Calu3 (cell line): ENCODE measurements at regions not wholly inside any gene's neighbourhood (a gene's known extent, or its start where the extent isn't known, plus 50 kb on each side); places are given as distances from the start of the nearest gene placed in this dataset.
"Not testable (repeated sequence)": the region's sequence is repeated elsewhere in the genome, so short reads cannot be mapped to it uniquely, and the experiment has no call there.

ENCODE experiments used
- BruUV-seq: library from RNA; stranded (reverse); fragments of 400-500 nt; replicated peaks from 2 replicates; lab custom pipeline; 2021; lab: Mats Ljungman, UMichigan
- CTCF ChIA-PET: fragments of 300-600 bp; sonication (Branson Sonifier 250); formaldehyde crosslinking; loops from one replicate; lab custom pipeline; 2022; ENCODE audit warnings: antibody characterized with exemption; lab: Charles Lee
- DNase-seq: peaks from one replicate; pipeline ENCODE4 v3.0.0; 2022
- H3K27ac Mint-ChIP-seq: one replicate; pipeline ENCODE4 v1.8.0; 2022; ENCODE audit warnings: mixed read lengths; ENCODE audit not compliant: unreplicated experiment
- H3K27me3 Mint-ChIP-seq: one replicate; pipeline ENCODE4 v1.8.0; 2022; ENCODE audit warnings: mixed read lengths; ENCODE audit not compliant: unreplicated experiment
- H3K36me3 Mint-ChIP-seq: one replicate; pipeline ENCODE4 v1.8.0; 2022; ENCODE audit warnings: mild to moderate bottlenecking, moderate library complexity, mixed read lengths; ENCODE audit not compliant: insufficient read depth, unreplicated experiment
- H3K4me1 Mint-ChIP-seq: one replicate; pipeline ENCODE4 v1.8.0; 2022; ENCODE audit warnings: mild to moderate bottlenecking, low read depth, mixed read lengths; ENCODE audit not compliant: unreplicated experiment
- H3K4me3 Mint-ChIP-seq: one replicate; pipeline ENCODE4 v1.8.0; 2022; ENCODE audit warnings: mild to moderate bottlenecking, low read depth, moderate library complexity, mixed read lengths; ENCODE audit not compliant: unreplicated experiment
- H3K9me3 Mint-ChIP-seq: one replicate; pipeline ENCODE4 v1.8.0; 2022; ENCODE audit warnings: low read depth, mixed read lengths; ENCODE audit not compliant: unreplicated experiment
- CTCF ChIP-seq: fragments of 200-600 bp; IDR thresholded peaks from one replicate; pipeline ENCODE4 v1.8.0; 2022; ENCODE audit warnings: antibody characterized with exemption; ENCODE audit not compliant: unreplicated experiment
- intact Hi-C: fragments of 100-400 bp; cut with micrococcal nuclease; formaldehyde crosslinking; loops from one replicate; pipeline ENCODE4 v1.10.0; 2022; ENCODE audit not compliant: unreplicated experiment

GRCh38 chr4:30122711-30123110 lies 597.5 kb upstream of the PCDH7 start:
- no peak for TF ChIP-seq CTCF
- BruUV-seq, result no TSS peak
- Mint-ChIP-seq H3K4me3 (no peak overlapping the region), H3K27me3 (no peaks in the 10 kb centered on the region), H3K4me1 (no peaks in the 10 kb centered on the region), H3K36me3 (no peaks in the 10 kb centered on the region), H3K27ac (no peak overlapping the region), H3K9me3 (peaks cover 3% of the 10 kb centered on the region)
- intact Hi-C loops, result no loop called here
- DNase-seq, result no peak
- CTCF ChIA-PET, result no interaction called here

GRCh38 chr4:30124621-30125020 lies 595.5 kb upstream of the PCDH7 start:
- H3K4me3 Mint-ChIP-seq, CTCF ChIA-PET, H3K36me3 Mint-ChIP-seq, H3K27ac Mint-ChIP-seq, H3K27me3 Mint-ChIP-seq, H3K4me1 Mint-ChIP-seq, BruUV-seq, DNase-seq, intact Hi-C loops, H3K9me3 Mint-ChIP-seq: not testable (repeated sequence)

- Mint-ChIP-seq H3K4me3 (no peak overlapping the region), H3K9me3 (peaks cover 5% of the 10 kb centered on the region), H3K27ac (no peak overlapping the region), H3K36me3 (no peaks in the 10 kb centered on the region), H3K4me1 (no peaks in the 10 kb centered on the region), H3K27me3 (no peaks in the 10 kb centered on the region)
- intact Hi-C loops, result no loop called here
- TF ChIP-seq CTCF, result no peak
- BruUV-seq, result no TSS peak
- DNase-seq, result no peak
- CTCF ChIA-PET, result no interaction called here
Measured at GRCh38 chr4:30125868-30126267, 594.3 kb upstream of the PCDH7 start.

GRCh38 chr4:30126351-30126750 lies 593.8 kb upstream of the PCDH7 start:
- H3K36me3 Mint-ChIP-seq, result no peaks in the 10 kb centered on the region
- CTCF ChIA-PET, result no interaction called here
- TF ChIP-seq CTCF, result no peak
- H3K4me3 Mint-ChIP-seq, result no peak overlapping the region
- H3K27ac Mint-ChIP-seq, result no peak overlapping the region
- BruUV-seq, result no TSS peak
- no peak for DNase-seq
- H3K9me3 Mint-ChIP-seq, result peaks cover 5% of the 10 kb centered on the region
- intact Hi-C loops, result no loop called here
- no peaks in the 10 kb centered on the region for H3K27me3 Mint-ChIP-seq
- no peaks in the 10 kb centered on the region for H3K4me1 Mint-ChIP-seq

GRCh38 chr4:30148828-30149227 lies 571.3 kb upstream of the PCDH7 start:
- DNase-seq, CTCF ChIA-PET, BruUV-seq, H3K27ac Mint-ChIP-seq, H3K36me3 Mint-ChIP-seq, H3K4me1 Mint-ChIP-seq, intact Hi-C loops, H3K27me3 Mint-ChIP-seq, H3K4me3 Mint-ChIP-seq: not testable (repeated sequence)
- peaks cover 19% of the 10 kb centered on the region for H3K9me3 Mint-ChIP-seq

GRCh38 chr4:30149539-30149938 lies 570.6 kb upstream of the PCDH7 start:
- DNase-seq, H3K4me1 Mint-ChIP-seq, H3K27me3 Mint-ChIP-seq, BruUV-seq, H3K27ac Mint-ChIP-seq, intact Hi-C loops, H3K36me3 Mint-ChIP-seq, CTCF ChIA-PET, H3K4me3 Mint-ChIP-seq: not testable (repeated sequence)
- peaks cover 16% of the 10 kb centered on the region for H3K9me3 Mint-ChIP-seq
